Heart left ventricle (tissue), 16 donors: ENCODE measurements at regions not wholly inside any gene's neighbourhood (a gene's known extent, or its start where the extent isn't known, plus 50 kb on each side); places are given as distances from the start of the nearest gene placed in this dataset.

ENCODE experiments used
- ATAC-seq, 4 donors: fragments of 200-7000 bp; cut with Tn5 transposase; one replicate each; pipeline ENCODE4 v1.9.1; 2020 to 2022; ENCODE audit warnings: moderate library complexity in 4 of 4, mild to moderate bottlenecking in 3 of 4, moderate number of reproducible peaks in 1 of 4
- DNase-seq, 5 donors: peaks; one replicate each; pipeline ENCODE4 v3.0.0-alpha.2; 2020
- H3K27ac ChIP-seq, 12 donors: fragments of 200-600 bp; sonication (generic) in 4 of 12; one replicate each; pipeline versions ENCODE4 v1.5.0 to v1.8.0; 2016 to 2022; ENCODE audit warnings: mild to moderate bottlenecking in 2 of 12
- H3K27me3 ChIP-seq, 9 donors: fragments of 200-600 bp; sonication (generic) in 2 of 9; one replicate each; pipeline versions ENCODE4 v1.5.1 to v1.8.0; 2016 to 2022; ENCODE audit warnings: mild to moderate bottlenecking in 3 of 9
- H3K36me3 ChIP-seq, 9 donors: fragments of 200-600 bp; sonication (generic) in 2 of 9; one replicate each; pipeline versions ENCODE4 v1.5.0 to v1.8.0; 2018 to 2022; ENCODE audit warnings: mild to moderate bottlenecking in 2 of 9
- H3K4me1 ChIP-seq, 12 donors: fragments of 200-600 bp; sonication (generic) in 4 of 12; one replicate each; pipeline versions ENCODE4 v1.5.0 to v1.8.0; 2016 to 2022; ENCODE audit warnings: mild to moderate bottlenecking in 3 of 12
- H3K4me3 ChIP-seq, 12 donors: fragments of 200-600 bp; sonication (generic) in 4 of 12; one replicate each; pipeline versions ENCODE4 v1.5.0 to v1.8.0; 2017 to 2022; ENCODE audit warnings: mild to moderate bottlenecking in 9 of 12, moderate library complexity in 4 of 12
- H3K9me3 ChIP-seq, 12 donors: fragments of 200-600 bp; sonication (generic) in 4 of 12; one replicate each; pipeline versions ENCODE4 v1.5.0 to v1.8.0; 2016 to 2022; ENCODE audit warnings: mild to moderate bottlenecking in 1 of 12
- POLR2A ChIP-seq, 2 donors: fragments of 450-650 bp; IDR thresholded peaks; one replicate each; pipeline ENCODE4 v1.6.1; 2017; ENCODE audit warnings: antibody characterized with exemption in 2 of 2, mild to moderate bottlenecking in 2 of 2, moderate library complexity in 2 of 2
- WGBS, 4 donors: extraction: QIAGEN DNeasy Blood & Tissue Kit in 2 of 4; methylation state at CpG; one replicate each; pipeline versions ENCODE4 v1.1.5 to v1.1.7; 2013 to 2018; 5-methylcytosine and 5-hydroxymethylcytosine counted together
- intact Hi-C, 10 donors: fragments of 100-400 bp; cut with DNase I; formaldehyde crosslinking; loops; one replicate each; pipeline versions ENCODE4 v1.11.1 to v1.14.2; 2022
- TF ChIP-seq, protein P1 (sequence below), 12 donors: fragments of 200-600 bp; sonication (generic) in 4 of 12; IDR thresholded peaks; one replicate each; pipeline versions ENCODE4 v1.5.0 to v1.8.0; 2018 to 2022; ENCODE audit warnings: antibody characterized with exemption in 12 of 12, mild to moderate bottlenecking in 5 of 12
- donor health status: ischemic (EF 13 %, LVEDD 7.1; RV severe dilation, severe dysfunction).
- donor health status: healthy with polysubstance abuse.
- donor health status: DM: no; HTN: yes; CAD: no.
- donor health status: DM: no; HTN: no; CAD: no.
- donor health status: ischemic (EF 25% LVEDD 6.9; RV normal size, moderate dysfunction).
- donor health status: ischemic (EF 25% LVEDD 5.7; RV mildly dilated, moderate dysfunction).
- donor health status: healthy.
- donor health status: DM: yes; HTN: yes; CAD: no.
- donor health status: ischemic (EF 35%, LVEDD 5.7; RV mildly dilated, moderate dysfunction).
- donor health status: nonischemic (EF 11% LVEDD 7.7; RV severe dilation, severe dysfunction).
- donor health status: DM: yes; HTN: yes; CAD: no.
- donor health status: PGD.
- donor health status: ischemic (EF 29% LVEDD 5.4; RV normal size, mild dysfunction).
- donor health status: nonischemic (EF 23%, LVEDD 6.1; RV moderate dilation, normal function).

DNA sequence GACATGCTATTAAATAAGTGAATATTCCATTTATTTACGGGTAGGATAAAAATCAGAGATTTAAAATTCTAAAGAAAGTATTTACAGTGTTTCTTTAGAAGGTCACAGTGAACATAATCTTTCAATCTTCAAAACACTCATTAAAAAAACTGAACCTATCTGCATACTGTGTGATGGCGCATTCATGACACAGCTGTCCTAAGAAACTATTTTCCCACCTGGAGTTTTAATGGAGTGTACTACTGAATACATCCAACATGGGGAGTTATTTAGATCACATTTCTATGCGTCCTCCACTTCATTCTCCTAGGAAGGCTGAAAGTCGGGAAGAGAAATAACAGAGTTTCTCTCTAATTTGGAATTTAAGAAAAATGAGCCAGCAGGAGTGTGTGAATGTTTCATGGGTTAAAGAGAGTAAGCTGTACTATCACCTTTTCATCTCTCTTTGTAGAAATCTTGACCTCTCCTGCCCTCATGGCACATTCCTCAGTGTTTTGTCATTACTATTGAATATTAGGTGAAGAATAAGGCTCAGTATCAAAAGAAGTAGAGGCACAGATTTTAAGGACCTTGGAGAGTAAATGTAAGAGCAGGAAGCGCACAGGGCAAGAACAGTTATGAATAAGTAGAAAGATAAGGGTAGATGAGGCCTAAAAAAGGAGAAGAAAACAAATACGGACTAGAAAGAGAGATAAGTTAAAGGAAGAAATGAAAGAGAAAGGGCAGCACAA lies 551.2 kb upstream of the TUSC1 start:
- Histone ChIP-seq H3K4me1 (no peaks in the 10 kb centered on the region), H3K27ac (no peak overlapping the region), H3K27me3 (no peaks in the 10 kb centered on the region), H3K4me3 (no peak overlapping the region), H3K36me3 (no peaks in the 10 kb centered on the region), H3K9me3 (no peaks in the 10 kb centered on the region)
- intact Hi-C loops, result no loop called here
- ATAC-seq (no peak), DNase-seq (no peak)
- 74 to 77% (median 75%) methylated on average over 6 of the region's 6 CpGs for WGBS, 4 donors
- TF ChIP-seq POLR2A (IDR thresholded peaks at IDR 0.05), result no peak
- TF ChIP-seq, protein P1, sequence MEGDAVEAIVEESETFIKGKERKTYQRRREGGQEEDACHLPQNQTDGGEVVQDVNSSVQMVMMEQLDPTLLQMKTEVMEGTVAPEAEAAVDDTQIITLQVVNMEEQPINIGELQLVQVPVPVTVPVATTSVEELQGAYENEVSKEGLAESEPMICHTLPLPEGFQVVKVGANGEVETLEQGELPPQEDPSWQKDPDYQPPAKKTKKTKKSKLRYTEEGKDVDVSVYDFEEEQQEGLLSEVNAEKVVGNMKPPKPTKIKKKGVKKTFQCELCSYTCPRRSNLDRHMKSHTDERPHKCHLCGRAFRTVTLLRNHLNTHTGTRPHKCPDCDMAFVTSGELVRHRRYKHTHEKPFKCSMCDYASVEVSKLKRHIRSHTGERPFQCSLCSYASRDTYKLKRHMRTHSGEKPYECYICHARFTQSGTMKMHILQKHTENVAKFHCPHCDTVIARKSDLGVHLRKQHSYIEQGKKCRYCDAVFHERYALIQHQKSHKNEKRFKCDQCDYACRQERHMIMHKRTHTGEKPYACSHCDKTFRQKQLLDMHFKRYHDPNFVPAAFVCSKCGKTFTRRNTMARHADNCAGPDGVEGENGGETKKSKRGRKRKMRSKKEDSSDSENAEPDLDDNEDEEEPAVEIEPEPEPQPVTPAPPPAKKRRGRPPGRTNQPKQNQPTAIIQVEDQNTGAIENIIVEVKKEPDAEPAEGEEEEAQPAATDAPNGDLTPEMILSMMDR (IDR thresholded peaks at IDR 0.05), result no peak

DNA sequence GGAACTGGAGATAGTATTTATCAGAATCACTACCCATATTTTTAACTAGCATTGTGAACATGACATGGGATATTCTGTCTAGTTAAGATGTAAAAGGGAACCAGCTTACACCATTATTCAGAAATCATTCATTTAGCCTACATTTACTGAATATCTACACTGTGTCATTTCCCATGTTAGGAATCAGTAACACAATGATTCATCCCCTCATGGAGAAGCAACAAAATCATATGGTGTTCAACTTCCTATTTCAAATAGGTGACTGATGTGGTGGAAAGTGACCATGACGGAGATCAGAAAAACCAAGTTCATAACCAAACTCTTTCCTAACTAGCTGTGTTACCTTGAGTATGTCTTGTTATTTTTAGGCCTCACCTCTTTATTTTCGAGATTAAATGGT lies 550.0 kb upstream of the TUSC1 start:
- no peaks in the 10 kb centered on the region for H3K4me1 ChIP-seq
- no peak overlapping the region for H3K27ac ChIP-seq
- DNase-seq, result no peak
- H3K27me3 ChIP-seq, result no peaks in the 10 kb centered on the region
- WGBS, 4 donors, result 51 to 54% (median 52%) methylated on average over 2 of the region's 2 CpGs
- no peaks in the 10 kb centered on the region for H3K9me3 ChIP-seq
- no peak overlapping the region for H3K4me3 ChIP-seq
- H3K36me3 ChIP-seq, result no peaks in the 10 kb centered on the region
- ATAC-seq, result no peak
- TF ChIP-seq, protein P1 (IDR thresholded peaks at IDR 0.05), result no peak
- TF ChIP-seq POLR2A (IDR thresholded peaks at IDR 0.05), result no peak
- intact Hi-C loops, result no loop called here

DNA sequence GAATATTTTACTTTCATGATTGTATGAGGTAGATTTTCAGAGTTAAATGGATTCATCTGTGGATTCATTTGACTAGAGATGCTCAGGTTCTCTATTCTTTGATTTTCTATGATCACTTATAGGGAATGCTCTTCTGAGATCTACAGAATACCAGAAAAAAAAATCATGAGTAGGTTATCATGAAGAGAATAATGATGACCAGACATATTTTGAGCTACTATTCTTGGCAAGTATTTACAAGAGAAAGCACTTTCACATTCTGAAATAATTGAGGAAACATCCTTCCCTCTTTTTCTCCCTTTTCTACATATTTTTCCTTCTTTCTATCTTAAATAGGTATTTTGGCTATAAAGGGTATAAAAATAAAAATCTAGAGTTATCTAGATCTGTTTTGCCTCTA lies 543.0 kb upstream of the TUSC1 start:
- DNase-seq (no peak), ATAC-seq (no peak)
- no peak overlapping the region for H3K27ac ChIP-seq
- no peak overlapping the region for H3K4me3 ChIP-seq
- H3K27me3 ChIP-seq, result no peaks in the 10 kb centered on the region
- intact Hi-C loops, result no loop called here
- H3K9me3 ChIP-seq, result peaks cover 0 to 11% (median 0%) of the 10 kb centered on the region in 12 donors
- no peaks in the 10 kb centered on the region for H3K36me3 ChIP-seq
- H3K4me1 ChIP-seq, result no peaks in the 10 kb centered on the region
- TF ChIP-seq, protein P1 (IDR thresholded peaks at IDR 0.05), result no peak
- no peak for TF ChIP-seq POLR2A (IDR thresholded peaks at IDR 0.05)

DNA sequence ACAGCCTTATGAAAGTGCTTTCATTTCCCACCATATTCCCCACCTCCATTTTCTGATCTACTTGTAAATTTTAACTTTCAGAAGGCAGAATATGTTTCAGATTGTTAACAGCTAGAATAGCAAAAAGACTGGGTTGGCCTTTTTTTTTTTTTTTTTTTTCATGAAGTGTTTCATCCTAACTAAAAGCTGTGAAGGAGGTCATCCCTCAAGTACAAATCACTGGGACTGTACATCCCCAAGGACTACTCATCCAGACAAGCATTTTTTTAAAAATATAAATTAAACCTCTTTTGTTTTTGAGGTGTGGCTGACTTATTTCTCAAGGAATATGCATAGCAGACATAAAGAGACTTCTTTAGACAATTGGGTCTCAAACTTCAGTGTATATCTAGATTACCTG lies 542.1 kb upstream of the TUSC1 start:
- Histone ChIP-seq H3K27me3 (no peaks in the 10 kb centered on the region), H3K36me3 (no peaks in the 10 kb centered on the region), H3K4me1 (no peaks in the 10 kb centered on the region), H3K27ac (no peak overlapping the region), H3K9me3 (peaks cover 0 to 11% (median 0%) of the 10 kb centered on the region in 12 donors), H3K4me3 (no peak overlapping the region)
- ATAC-seq (no peak), DNase-seq (no peak)
- no peak for TF ChIP-seq POLR2A (IDR thresholded peaks at IDR 0.05)
- TF ChIP-seq, protein P1 (IDR thresholded peaks at IDR 0.05), result no peak
- intact Hi-C loops, result no loop called here
